ENCODE measurements at regions not wholly inside any gene's neighbourhood (a gene's known extent, or its start where the extent isn't known, plus 50 kb on each side); places are given as distances from the start of the nearest gene placed in this dataset.

DNA sequence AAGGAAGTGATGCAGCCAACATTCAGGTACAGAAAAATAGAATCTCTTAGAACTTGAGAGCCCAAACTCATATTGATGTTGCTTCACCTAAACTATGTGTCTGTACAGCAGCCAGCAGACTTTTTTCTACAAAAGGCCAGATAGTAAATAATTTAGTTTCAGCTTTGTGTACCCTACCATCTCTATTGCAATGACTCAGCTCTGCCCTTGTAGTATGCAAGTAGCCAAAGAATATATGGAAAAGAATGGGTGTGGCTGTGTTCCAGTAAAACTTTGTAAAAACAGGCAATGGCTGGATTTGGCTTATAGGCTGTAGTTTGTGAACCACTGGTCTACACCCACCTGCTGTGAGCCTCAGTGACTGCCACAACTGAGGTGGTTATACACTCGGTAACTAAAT lies 392.5 kb upstream of the RARB start:
- Histone ChIP-seq H3K23me2 (ENCODE audit: low read depth, low read length) (no peaks in the 10 kb centered on the region), H2BK12ac (ENCODE audit: low read depth, low read length) (no peak overlapping the region), H2BK20ac (ENCODE audit: low read length) (no peak overlapping the region), H2AK5ac (ENCODE audit: low read depth, low read length) (no peak overlapping the region), H4K8ac (ENCODE audit: extremely low read depth, insufficient read depth, low read length) (no peak overlapping the region), H4K5ac (ENCODE audit: insufficient read length, low read depth, low read length) (no peak overlapping the region), H3K4me1 (replicated peaks in 1 of 4; ENCODE audit: control insufficient read depth in 3 of 4, insufficient read depth in 4 of 4, low read length in 3 of 4) (no peaks in the 10 kb centered on the region), H2BK120ac (replicated peaks; ENCODE audit: low read depth, low read length) (no peak overlapping the region), H2AFZ (ENCODE audit: low read length) (no peak overlapping the region), H3K14ac (ENCODE audit: insufficient read length) (no peak overlapping the region), H2BK5ac (ENCODE audit: low read depth, low read length) (no peak overlapping the region), H3K18ac (ENCODE audit: extremely low read depth, low read length) (no peak overlapping the region), H4K91ac (replicated peaks; ENCODE audit: insufficient read length, low read length) (no peak overlapping the region), H3K4me2 (ENCODE audit: insufficient read depth in 1 of 2, low read depth in 2 of 2, low read length in 2 of 2) (no peak overlapping the region), H3K79me2 (ENCODE audit: control insufficient read depth in 1 of 2, insufficient read depth in 2 of 2, low read length in 2 of 2) (no peaks in the 10 kb centered on the region), H3K9me3 (ENCODE audit: insufficient read depth in 2 of 2, low read depth in 1 of 2, low read length in 1 of 2) (no peaks in the 10 kb centered on the region), H2BK15ac (ENCODE audit: low read length) (no peak overlapping the region), H3K27ac (ENCODE audit: low read depth, low read length) (no peak overlapping the region), H3K9ac (replicated peaks in 1 of 4; ENCODE audit: extremely low read depth in 1 of 4, low read depth in 3 of 4, low read length in 3 of 4) (no peak overlapping the region), H3K56ac (replicated peaks; ENCODE audit: insufficient read length, low read depth, low read length) (no peak overlapping the region), H3K23ac (ENCODE audit: insufficient read length) (no peak overlapping the region), H3K4ac (replicated peaks; ENCODE audit: insufficient read length, low read depth, low read length) (no peak overlapping the region), H3K79me1 (ENCODE audit: low read depth, low read length) (no peaks in the 10 kb centered on the region), H3K36me3 (ENCODE audit: control insufficient read depth in 2 of 4, insufficient read depth in 4 of 4, low read length in 3 of 4) (no peaks in the 10 kb centered on the region), H4K20me1 (replicated peaks in 1 of 2; ENCODE audit: control insufficient read depth in 1 of 2, insufficient read depth in 2 of 2, low read length in 2 of 2) (peaks cover 0 to 2% of the 10 kb centered on the region in 2 experiments), H3K27me3 (replicated peaks in 1 of 4; ENCODE audit: control insufficient read depth in 3 of 4, extremely low read depth in 1 of 4, insufficient read depth in 3 of 4, low read length in 3 of 4) (no peaks in the 10 kb centered on the region), H3K4me3 (ENCODE audit: extremely low read depth in 1 of 4, insufficient read depth in 2 of 4, low read depth in 3 of 4, low read length in 4 of 4) (no peak overlapping the region)
- whole genome bisulfite sequencing, 2 experiments (ENCODE audit: extremely low coverage in 1 of 2, insufficient coverage in 1 of 2, insufficient read length in 1 of 2, insufficient replicate concordance in 2 of 2, low coverage in 1 of 2, low lambda C conversion rate in 2 of 2, missing lambda C conversion rate in 1 of 2) = 88% methylated on average over 1 of the region's 1 CpG; no CpG with 5 or more reads in 1 of the 2 experiments
- ChIA-PET CTCF (ENCODE audit: partially characterized antibody) (interaction anchor here (0.6 to 5.5 kb wide), 14 partner anchors 10 to 558 kb away, joined by 3 to 49 read pairs (median 6); no protein-coding TSS in a partner anchor), POLR2A (ENCODE audit: partially characterized antibody) (no interaction called here)
- DNase-seq (ENCODE audit: low read depth in 1 of 2, low spot score in 2 of 2) (no peak), FAIRE-seq (no peak)
- no peak for TF ChIP-seq EZH2 (IDR thresholded peaks at IDR 0.05; ENCODE audit: low read depth, low read length, severe bottlenecking)
- TF ChIP-seq ZNF274 (IDR thresholded peaks at IDR 0.05; ENCODE audit: borderline replicate concordance, extremely low read depth, low read length) = no peak
- no peak for TF ChIP-seq RBBP5 (IDR thresholded peaks at IDR 0.05; ENCODE audit: borderline replicate concordance, low read depth, low read length)
- no peak for TF ChIP-seq GTF2F1 (IDR thresholded peaks at IDR 0.05; ENCODE audit: borderline replicate concordance, low read depth, low read length)
- TF ChIP-seq EP300 (IDR thresholded peaks at IDR 0.05; ENCODE audit: borderline replicate concordance in 1 of 2, low read depth in 2 of 2, low read length in 2 of 2) = no peak
- no peak for TF ChIP-seq PHF8 (conservative IDR thresholded peaks at IDR 0.05; ENCODE audit: low read depth, low read length)
- no peak for TF ChIP-seq HDAC2 (IDR thresholded peaks at IDR 0.05; ENCODE audit: borderline replicate concordance in 1 of 2, low read depth in 2 of 2, low read length in 2 of 2)
- TF ChIP-seq SAP30 (IDR thresholded peaks at IDR 0.05; ENCODE audit: insufficient read depth, insufficient replicate concordance, low read length) = no peak
- TF ChIP-seq POLR2A (IDR thresholded peaks at IDR 0.05; ENCODE audit: control extremely low read depth in 1 of 2, low read depth in 2 of 2, low read length in 2 of 2) = no peak
- no peak for TF ChIP-seq TCF12 (IDR thresholded peaks at IDR 0.05; ENCODE audit: low read depth, low read length)
- TF ChIP-seq CTBP2 (IDR thresholded peaks at IDR 0.05; ENCODE audit: borderline replicate concordance, insufficient read depth, insufficient read length, low read length) = no peak
- no peak for TF ChIP-seq BCL11A (IDR thresholded peaks at IDR 0.05; ENCODE audit: low read depth in 2 of 2, low read length in 2 of 2)
- TF ChIP-seq NANOG (IDR thresholded peaks at IDR 0.05; ENCODE audit: insufficient read depth, low read depth, low read length, poor library complexity, severe bottlenecking) = no peak
- TF ChIP-seq SP2 (IDR thresholded peaks at IDR 0.05; ENCODE audit: low read length) = no peak

Measured in H1 (cell line).